SIG-M5 treated with dmso at 0.1 percent for 504 hours (cell line): ENCODE measurements at regions not wholly inside any gene's neighbourhood (a gene's known extent, or its start where the extent isn't known, plus 50 kb on each side); places are given as distances from the start of the nearest gene placed in this dataset.
"Not testable (repeated sequence)": the region's sequence is repeated elsewhere in the genome, so short reads cannot be mapped to it uniquely, and the experiment has no call there.

Experiments used
- DNase-seq: peaks from one replicate; lab custom pipeline; 2025; ENCODE audit not compliant: unreplicated experiment; lab: John Stamatoyannopoulos, UW

DNA sequence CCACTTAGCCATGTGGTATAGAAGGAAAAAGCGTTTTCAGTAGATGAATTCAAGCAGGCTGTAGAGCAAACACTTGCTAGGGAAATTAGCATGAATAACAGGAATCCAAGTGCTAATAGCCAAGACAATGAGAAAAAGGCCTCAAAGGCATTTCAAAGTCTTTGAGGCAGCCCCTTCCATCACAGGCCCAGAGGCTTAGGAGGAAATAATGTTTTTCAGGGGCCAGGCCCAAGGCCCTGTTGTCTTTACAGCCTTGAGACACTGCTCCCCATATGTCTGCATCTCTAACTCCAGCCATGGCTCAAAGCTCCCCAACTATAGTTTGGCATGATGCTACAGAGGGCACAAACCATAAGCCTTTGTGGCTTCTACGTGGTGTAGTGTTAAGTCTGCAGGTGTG is 563.5 kb downstream of the TAF11L14 start:
- DNase-seq, result no peak

DNA sequence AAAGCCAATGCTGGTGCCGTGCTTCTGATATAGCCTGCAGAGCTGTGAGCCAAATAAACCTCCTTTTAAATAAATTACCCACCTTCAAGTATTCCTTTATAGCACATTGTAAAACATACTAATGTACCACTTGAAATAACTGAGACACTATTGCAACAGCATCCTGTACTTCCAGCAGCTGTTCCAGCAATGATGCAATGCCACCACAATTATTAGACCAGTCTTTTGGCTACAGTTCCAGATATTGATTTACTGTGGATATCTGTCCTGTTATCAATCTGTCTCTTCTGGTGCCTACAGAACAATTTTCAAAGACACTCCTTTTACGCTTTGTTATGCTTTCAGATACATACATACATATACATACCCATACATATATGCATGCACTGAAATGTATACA is 567.9 kb downstream of the TAF11L14 start:
- DNase-seq, result peak; percentile 34

DNA sequence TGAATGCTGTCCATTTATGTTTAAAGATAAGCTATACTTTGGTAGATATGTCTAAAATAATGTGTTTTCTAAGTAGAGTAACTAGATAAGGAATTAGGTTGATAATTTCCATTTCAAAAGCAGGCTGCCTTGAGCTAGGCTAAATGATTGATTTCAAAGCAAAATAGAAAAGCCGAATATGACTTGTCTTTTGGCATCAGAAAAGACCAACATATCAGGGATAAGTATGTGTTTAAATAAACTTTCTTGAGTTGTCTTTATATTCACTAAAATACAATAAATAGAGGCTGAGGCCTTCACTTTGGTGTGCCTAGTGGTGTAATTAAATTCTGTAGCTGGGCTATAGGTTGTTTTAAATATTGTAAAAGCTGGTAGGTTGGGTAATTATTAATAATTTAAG is 569.0 kb downstream of the TAF11L14 start:
- DNase-seq, result no peak

DNA sequence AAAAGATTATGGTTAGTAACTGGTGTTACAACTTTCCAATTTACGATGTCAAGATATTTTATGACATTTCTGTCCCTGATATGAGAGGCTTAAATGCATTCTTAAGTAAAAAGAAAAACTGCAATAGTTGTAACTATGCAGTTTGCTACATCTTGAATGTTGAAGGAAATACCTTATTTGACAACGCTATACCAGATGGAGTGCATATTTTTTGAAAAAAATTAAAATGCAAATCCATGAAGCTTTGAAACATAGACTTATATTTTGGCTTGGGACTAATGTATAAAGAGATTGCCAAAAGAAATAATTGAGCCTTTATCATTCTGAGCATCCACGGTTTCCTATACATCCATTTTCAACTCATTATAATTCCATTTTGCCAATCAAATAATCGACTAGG is 579.4 kb downstream of the TAF11L14 start:
- no peak for DNase-seq

GRCh38 chr5:18216016-18216415 is 581.8 kb downstream of the TAF11L14 start:
- DNase-seq, result no peak

GRCh38 chr5:18216729-18217128 is 582.5 kb downstream of the TAF11L14 start:
- peak; percentile 67 for DNase-seq

- no peak for DNase-seq
Measured at GRCh38 chr5:18219241-18219640, 585.0 kb downstream of the TAF11L14 start.

- DNase-seq, result no peak
Measured at GRCh38 chr5:18220631-18221030, 586.4 kb downstream of the TAF11L14 start.

DNA sequence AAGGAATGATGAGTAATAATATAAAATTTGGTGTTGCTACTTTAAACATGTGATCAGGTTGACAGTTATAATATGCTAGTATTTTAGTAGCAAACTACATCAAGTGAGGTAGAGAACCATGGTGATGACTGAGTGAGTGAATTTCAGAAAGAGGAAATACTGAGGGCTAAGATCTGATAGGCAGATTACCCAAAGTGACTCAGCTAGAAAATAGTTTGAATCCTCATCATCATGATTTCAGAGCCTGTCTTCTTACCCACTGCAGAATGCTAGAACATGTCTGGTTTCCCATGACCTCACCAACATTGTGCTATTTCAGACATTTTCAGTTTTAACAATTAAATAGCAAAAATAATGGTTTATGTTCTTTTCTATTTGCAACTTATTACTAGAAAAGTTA is 602.1 kb downstream of the TAF11L14 start:
- DNase-seq, result peak; percentile 2

DNA sequence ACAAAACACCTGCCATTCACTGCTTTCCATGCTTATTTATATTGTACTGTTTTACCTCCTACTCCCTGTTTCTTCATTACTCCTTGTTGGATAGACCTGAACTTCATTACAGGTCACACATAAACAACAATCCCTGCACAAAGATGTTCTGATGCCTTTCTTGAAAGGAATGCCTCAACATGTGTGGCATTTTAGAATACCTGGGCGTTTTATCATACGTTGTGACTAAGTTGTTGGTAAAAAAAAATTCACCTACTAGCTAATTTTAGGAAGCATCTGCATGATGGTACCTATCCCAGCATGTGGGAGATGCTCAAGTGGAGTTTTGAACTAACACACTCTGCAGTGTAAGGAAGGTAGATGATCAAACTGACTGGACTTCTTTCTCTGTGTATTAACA is 604.1 kb downstream of the TAF11L14 start:
- no peak for DNase-seq

GRCh38 chr5:18240971-18241370 is 606.7 kb downstream of the TAF11L14 start:
- DNase-seq, result no peak

DNA sequence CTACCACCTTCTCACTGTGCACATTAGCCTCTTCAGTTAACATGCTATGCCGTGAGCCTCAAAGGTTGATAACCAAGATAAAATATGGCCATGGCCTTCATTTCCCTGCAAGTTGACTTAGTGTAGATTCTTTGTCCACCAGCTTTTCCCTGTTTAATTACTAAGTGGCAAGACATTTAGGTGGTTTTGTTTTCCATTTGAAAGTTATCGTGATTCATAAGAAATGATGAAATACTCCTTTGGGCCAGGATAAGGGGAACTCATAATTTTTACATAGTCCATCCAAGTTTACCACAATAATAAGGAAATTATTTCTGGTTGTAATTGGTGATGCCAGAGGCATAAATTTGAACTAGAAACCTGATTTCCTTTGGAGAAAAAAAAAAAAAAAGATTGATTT is 609.6 kb downstream of the TAF11L14 start:
- no peak for DNase-seq

GRCh38 chr5:18244309-18244708 is 610.0 kb downstream of the TAF11L14 start:
- peak; percentile 2 for DNase-seq

GRCh38 chr5:18252559-18252958 is 618.3 kb downstream of the TAF11L14 start:
- DNase-seq, result no peak

DNA sequence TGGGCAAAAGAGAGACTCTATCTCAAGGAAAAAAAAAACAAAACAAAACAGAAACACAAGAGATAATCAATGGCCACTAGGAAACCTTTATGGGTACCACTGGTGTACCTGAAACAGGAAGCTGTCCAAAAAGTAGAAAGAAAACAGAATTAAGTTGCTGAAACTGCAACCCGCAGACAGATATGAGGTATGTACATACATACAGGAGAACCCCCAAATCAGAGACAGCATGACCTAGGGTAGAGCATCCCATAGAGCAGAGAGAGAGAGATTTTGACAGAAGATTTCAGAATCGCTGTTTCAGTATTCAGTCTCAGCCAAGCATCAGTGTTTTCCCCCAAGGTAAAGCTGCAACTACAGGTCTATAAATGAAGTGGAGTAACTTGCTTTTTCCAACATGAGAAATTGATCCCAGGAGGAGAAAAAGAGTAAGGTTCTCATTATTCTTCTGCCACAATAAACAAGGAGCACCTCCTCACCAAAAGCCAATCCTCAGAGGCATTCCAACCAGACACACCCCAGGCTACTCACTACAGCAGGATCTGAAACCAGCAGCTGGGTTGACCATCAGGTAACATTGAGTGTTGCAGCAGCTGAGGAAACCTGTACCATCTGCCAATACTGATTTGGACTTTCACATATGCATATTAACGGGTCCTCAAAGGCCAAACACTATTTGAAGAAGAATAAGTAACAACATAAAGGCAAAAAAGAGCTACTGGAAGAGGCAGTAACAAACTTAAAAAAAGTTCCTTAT is 630.0 kb downstream of the TAF11L14 start:
- DNase-seq, result no peak

DNA sequence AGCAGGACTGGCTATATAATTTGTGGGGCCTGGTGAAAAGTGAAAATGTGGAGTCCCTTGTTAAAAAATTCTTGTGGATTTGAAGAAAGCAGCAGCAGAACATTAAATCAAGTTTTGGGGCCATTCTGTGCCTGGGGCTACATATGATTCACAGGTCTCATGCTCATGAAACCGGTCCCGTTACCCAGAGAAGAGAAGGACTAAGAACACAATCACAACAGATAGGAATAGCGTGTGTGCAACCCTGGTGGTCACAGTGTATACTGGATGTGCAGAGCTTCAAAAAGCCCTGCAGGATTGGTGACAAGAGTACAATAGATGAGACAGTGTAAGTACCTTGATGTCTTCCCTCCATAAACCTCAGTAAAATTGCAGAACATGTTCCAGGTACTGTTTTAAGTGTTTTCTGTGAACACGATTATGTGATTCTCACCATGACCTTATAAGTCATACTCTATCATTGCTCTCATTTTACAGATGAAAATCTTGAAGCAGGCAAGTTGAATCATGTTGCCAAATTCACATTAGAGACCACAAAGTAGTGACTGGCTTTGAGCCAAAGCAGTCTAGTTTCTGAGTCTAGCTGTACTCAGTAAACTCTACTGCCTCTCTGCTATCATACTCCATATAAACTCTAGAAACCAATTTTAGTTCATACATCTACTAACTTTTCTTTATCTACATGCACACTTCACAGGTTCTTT is 636.5 kb downstream of the TAF11L14 start:
- no peak for DNase-seq

DNA sequence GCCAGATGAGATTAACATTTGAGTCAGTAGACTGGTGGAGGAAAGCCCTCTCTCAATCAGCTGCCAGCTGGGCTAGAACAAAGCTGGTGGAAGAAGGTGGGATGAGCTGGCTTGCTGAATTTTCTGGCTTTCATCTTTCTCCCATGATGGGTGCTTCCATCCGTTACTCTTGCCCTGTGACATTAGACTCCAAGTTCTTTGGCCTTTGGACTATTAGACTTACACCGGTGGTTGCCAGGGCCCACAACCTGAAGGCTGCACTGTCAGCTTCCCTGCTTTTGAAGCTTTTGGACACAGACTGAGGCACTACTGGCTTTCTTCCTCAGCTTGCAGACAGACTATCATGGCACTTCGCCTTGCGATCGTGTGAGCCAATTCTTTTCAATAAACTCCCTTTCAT is 642.7 kb downstream of the TAF11L14 start:
- no peak for DNase-seq

- peak; percentile 65 for DNase-seq
Measured at GRCh38 chr5:18281947-18282581, 647.8 kb downstream of the TAF11L14 start.

GRCh38 chr5:18285257-18285656 is 651.0 kb downstream of the TAF11L14 start:
- DNase-seq, result no peak

DNA sequence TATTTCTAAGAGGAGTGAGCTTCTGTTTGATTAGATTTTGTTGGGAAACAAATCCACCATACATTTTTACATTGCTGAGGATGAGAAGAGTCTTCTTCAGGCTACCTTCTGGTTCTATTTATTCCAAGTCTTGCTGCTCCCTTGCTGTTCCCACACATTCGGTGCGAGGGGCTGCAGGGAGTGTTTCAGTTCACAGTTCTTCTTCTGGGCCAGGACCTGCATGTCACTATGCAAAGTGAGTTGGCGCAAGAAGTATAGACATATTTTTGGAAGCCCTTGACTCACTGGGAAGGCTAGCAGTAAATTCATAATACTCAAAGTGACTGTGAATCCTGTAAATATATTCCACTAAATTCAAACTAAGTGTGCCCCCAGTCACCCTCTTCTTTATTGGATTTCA is 657.9 kb downstream of the TAF11L14 start:
- no peak for DNase-seq

GRCh38 chr5:18295696-18296095 is 661.4 kb downstream of the TAF11L14 start:
- DNase-seq, result not testable (repeated sequence)

- no peak for DNase-seq
Measured at GRCh38 chr5:18299166-18299565, 664.9 kb downstream of the TAF11L14 start.
